Esophagus (tissue), 2 donors: ENCODE measurements at regions not wholly inside any gene's neighbourhood (a gene's known extent, or its start where the extent isn't known, plus 50 kb on each side); places are given as distances from the start of the nearest gene placed in this dataset.

Source experiments
- H3K27ac ChIP-seq, 2 donors: one replicate each; pipeline ENCODE4 v1.5.1; 2013; ENCODE audit warnings: low read depth in 2 of 2, mild to moderate bottlenecking in 2 of 2, inconsistent platforms in 1 of 2, low read length in 1 of 2, moderate library complexity in 1 of 2
- H3K27me3 ChIP-seq, 2 donors: one replicate each; pipeline ENCODE4 v1.6.1; 2013; ENCODE audit warnings: low read length in 2 of 2, control low read depth in 1 of 2, mild to moderate bottlenecking in 1 of 2; ENCODE audit not compliant: insufficient read depth in 2 of 2, control insufficient read depth in 1 of 2
- H3K36me3 ChIP-seq, 2 donors: one replicate each; pipeline ENCODE4 v1.6.1; 2013; ENCODE audit warnings: low read length in 1 of 2; ENCODE audit not compliant: control insufficient read depth in 2 of 2, insufficient read depth in 2 of 2
- H3K4me1 ChIP-seq, 2 donors: one replicate each; pipeline ENCODE4 v1.6.1; 2013; ENCODE audit warnings: low read length in 1 of 2; ENCODE audit not compliant: control insufficient read depth in 2 of 2, insufficient read depth in 2 of 2
- H3K4me3 ChIP-seq, 2 donors: one replicate each; pipeline ENCODE4 v1.5.1; 2013; ENCODE audit warnings: low read length in 2 of 2, mild to moderate bottlenecking in 2 of 2, low read depth in 1 of 2, moderate library complexity in 1 of 2
- H3K9me3 ChIP-seq, 2 donors: one replicate each; pipeline ENCODE4 v1.6.1; 2013; ENCODE audit warnings: mild to moderate bottlenecking in 2 of 2, low read depth in 1 of 2, low read length in 1 of 2, moderate library complexity in 1 of 2; ENCODE audit not compliant: control insufficient read depth in 2 of 2, insufficient read depth in 1 of 2
- WGBS, 2 donors: extraction: QIAGEN DNeasy Blood & Tissue Kit; methylation state at CpG; one replicate each; pipeline ENCODE4 v1.1.7; 2013; 5-methylcytosine and 5-hydroxymethylcytosine counted together
- donor health status: healthy with polysubstance abuse.
- donor health status: Bipolar disorder and iron deficiency.

GRCh38 chr5:175257847-175258194 is 186.2 kb downstream of the DRD1 start:
- WGBS, 2 donors, result 83 to 94% methylated on average over 1 of the region's 1 CpG
- H3K36me3 ChIP-seq, result no peaks in the 10 kb centered on the region
- H3K27ac ChIP-seq, result no peak overlapping the region
- peaks cover 0 to 3% of the 10 kb centered on the region in 2 donors for H3K9me3 ChIP-seq
- no peaks in the 10 kb centered on the region for H3K4me1 ChIP-seq
- H3K27me3 ChIP-seq, result no peaks in the 10 kb centered on the region
- H3K4me3 ChIP-seq, result no peak overlapping the region

GRCh38 chr5:175257128-175257846 is 186.7 kb downstream of the DRD1 start:
- 81 to 82% methylated on average over 4 of the region's 4 CpGs for WGBS, 2 donors
- Histone ChIP-seq H3K36me3 (no peaks in the 10 kb centered on the region), H3K4me1 (no peaks in the 10 kb centered on the region), H3K4me3 (no peak overlapping the region), H3K27ac (no peak overlapping the region), H3K9me3 (peaks cover 0 to 3% of the 10 kb centered on the region in 2 donors), H3K27me3 (no peaks in the 10 kb centered on the region)

- no peaks in the 10 kb centered on the region for H3K27me3 ChIP-seq
- H3K27ac ChIP-seq, result no peak overlapping the region
- H3K4me3 ChIP-seq, result no peak overlapping the region
- H3K9me3 ChIP-seq, result peaks cover 0 to 3% of the 10 kb centered on the region in 2 donors
- WGBS, 2 donors, result 9 to 10% methylated on average over 1 of the region's 1 CpG
- H3K4me1 ChIP-seq, result no peaks in the 10 kb centered on the region
- no peaks in the 10 kb centered on the region for H3K36me3 ChIP-seq
Measured at GRCh38 chr5:175254155-175254554, 189.8 kb downstream of the DRD1 start.

- Histone ChIP-seq H3K9me3 (peaks cover 0 to 3% of the 10 kb centered on the region in 2 donors), H3K27ac (no peak overlapping the region), H3K27me3 (no peaks in the 10 kb centered on the region), H3K36me3 (no peaks in the 10 kb centered on the region), H3K4me3 (no peak overlapping the region), H3K4me1 (no peaks in the 10 kb centered on the region)
- 66 to 79% methylated on average over 8 of the region's 8 CpGs for WGBS, 2 donors
Measured at GRCh38 chr5:175253597-175253996, 190.4 kb downstream of the DRD1 start.

- no peaks in the 10 kb centered on the region for H3K4me1 ChIP-seq
- H3K36me3 ChIP-seq, result no peaks in the 10 kb centered on the region
- H3K27me3 ChIP-seq, result no peaks in the 10 kb centered on the region
- H3K9me3 ChIP-seq, result no peaks in the 10 kb centered on the region
- H3K4me3 ChIP-seq, result no peak overlapping the region
- 81 to 90% methylated on average over 4 of the region's 4 CpGs for WGBS, 2 donors
- no peak overlapping the region for H3K27ac ChIP-seq
Measured at GRCh38 chr5:175252234-175252805, 191.7 kb downstream of the DRD1 start.

GRCh38 chr5:175250426-175250825 is 193.6 kb downstream of the DRD1 start:
- Histone ChIP-seq H3K36me3 (no peaks in the 10 kb centered on the region), H3K4me1 (no peaks in the 10 kb centered on the region), H3K27ac (no peak overlapping the region), H3K4me3 (no peak overlapping the region), H3K9me3 (no peaks in the 10 kb centered on the region), H3K27me3 (no peaks in the 10 kb centered on the region)
- 47 to 51% methylated on average over 4 of the region's 4 CpGs for WGBS, 2 donors

- 67 to 82% methylated on average over 6 of the region's 6 CpGs for WGBS, 2 donors
- no peak overlapping the region for H3K27ac ChIP-seq
- no peaks in the 10 kb centered on the region for H3K4me1 ChIP-seq
- H3K4me3 ChIP-seq, result no peak overlapping the region
- no peaks in the 10 kb centered on the region for H3K36me3 ChIP-seq
- H3K27me3 ChIP-seq, result peaks cover 0 to 2% of the 10 kb centered on the region in 2 donors
- H3K9me3 ChIP-seq, result no peaks in the 10 kb centered on the region
Measured at GRCh38 chr5:175248416-175248905, 195.5 kb downstream of the DRD1 start.

- no peak overlapping the region for H3K4me3 ChIP-seq
- WGBS, 2 donors, result 20 to 39% methylated on average over 4 of the region's 4 CpGs
- no peaks in the 10 kb centered on the region for H3K9me3 ChIP-seq
- H3K36me3 ChIP-seq, result no peaks in the 10 kb centered on the region
- H3K27me3 ChIP-seq, result peaks cover 0 to 2% of the 10 kb centered on the region in 2 donors
- no peaks in the 10 kb centered on the region for H3K4me1 ChIP-seq
- H3K27ac ChIP-seq, result no peak overlapping the region
Measured at GRCh38 chr5:175246889-175247520, 197.0 kb downstream of the DRD1 start.

GRCh38 chr5:175246242-175246888 is 197.6 kb downstream of the DRD1 start:
- H3K4me3 ChIP-seq, result no peak overlapping the region
- 29 to 49% methylated on average over 8 of the region's 8 CpGs for WGBS, 2 donors
- H3K36me3 ChIP-seq, result no peaks in the 10 kb centered on the region
- H3K9me3 ChIP-seq, result no peaks in the 10 kb centered on the region
- no peak overlapping the region for H3K27ac ChIP-seq
- H3K4me1 ChIP-seq, result no peaks in the 10 kb centered on the region
- H3K27me3 ChIP-seq, result peaks cover 0 to 2% of the 10 kb centered on the region in 2 donors
